Type B pancreatic cell (in vitro differentiated cells): ENCODE measurements at regions not wholly inside any gene's neighbourhood (a gene's known extent, or its start where the extent isn't known, plus 50 kb on each side); places are given as distances from the start of the nearest gene placed in this dataset.
A peak's percentile ranks its signal among the peaks of the same experiment; 100 is the strongest.

Experiments used
- DNase-seq: peaks from one replicate; pipeline ENCODE4 v3.0.0; 2021; ENCODE audit warnings: mixed read lengths; ENCODE audit not compliant: unreplicated experiment; ENCODE audit errors: extremely low spot score
- H3K27ac Mint-ChIP-seq: 2 replicates; pipeline ENCODE4 v1.8.0; 2021; ENCODE audit warnings: mild to moderate bottlenecking, mixed read lengths
- H3K27me3 Mint-ChIP-seq: 2 replicates; pipeline ENCODE4 v1.8.0; 2021; ENCODE audit warnings: mixed read lengths
- H3K36me3 Mint-ChIP-seq: 2 replicates; pipeline ENCODE4 v1.8.0; 2021; ENCODE audit warnings: mixed read lengths
- H3K4me1 Mint-ChIP-seq: one replicate; pipeline ENCODE4 v1.8.0; 2021; ENCODE audit warnings: mixed read lengths; ENCODE audit not compliant: unreplicated experiment
- H3K4me3 Mint-ChIP-seq: 2 replicates; pipeline ENCODE4 v1.8.0; 2021; ENCODE audit warnings: mild to moderate bottlenecking, mixed read lengths
- H3K9me3 Mint-ChIP-seq: 2 replicates; pipeline ENCODE4 v1.8.0; 2021; ENCODE audit warnings: mixed read lengths
- CTCF ChIP-seq: fragments of 200-600 bp; sonication (generic); conservative IDR thresholded peaks from 2 replicates; pipeline ENCODE4 v1.5.0; 2021; ENCODE audit warnings: antibody characterized with exemption, mild to moderate bottlenecking

GRCh38 chr6:121828146-121828886 is 392.9 kb downstream of the GJA1 start:
- Mint-ChIP-seq H3K4me1 (peaks cover 10% of the 10 kb centered on the region), H3K9me3 (no peaks in the 10 kb centered on the region), H3K36me3 (no peaks in the 10 kb centered on the region), H3K27me3 (no peaks in the 10 kb centered on the region), H3K4me3 (no peak overlapping the region), H3K27ac (no peak overlapping the region)
- no peak for DNase-seq
- no peak for TF ChIP-seq CTCF

- Mint-ChIP-seq H3K27me3 (no peaks in the 10 kb centered on the region), H3K36me3 (no peaks in the 10 kb centered on the region), H3K4me1 (peaks cover 6% of the 10 kb centered on the region), H3K27ac (peak overlapping the region; percentile 2), H3K4me3 (no peak overlapping the region), H3K9me3 (peaks cover 6% of the 10 kb centered on the region)
- no peak for TF ChIP-seq CTCF
- DNase-seq, result no peak
Measured at GRCh38 chr6:121830736-121831135, 395.3 kb downstream of the GJA1 start.

GRCh38 chr6:121835662-121836061 is 400.2 kb downstream of the GJA1 start:
- Mint-ChIP-seq H3K4me1 (peaks cover 9% of the 10 kb centered on the region), H3K27ac (no peak overlapping the region), H3K9me3 (peaks cover 6% of the 10 kb centered on the region), H3K27me3 (no peaks in the 10 kb centered on the region), H3K4me3 (no peak overlapping the region), H3K36me3 (no peaks in the 10 kb centered on the region)
- no peak for DNase-seq
- no peak for TF ChIP-seq CTCF

GRCh38 chr6:121837545-121838229 is 402.2 kb downstream of the GJA1 start:
- Mint-ChIP-seq H3K27me3 (no peaks in the 10 kb centered on the region), H3K36me3 (no peaks in the 10 kb centered on the region), H3K4me1 (peaks cover 3% of the 10 kb centered on the region), H3K9me3 (peaks cover 6% of the 10 kb centered on the region), H3K4me3 (no peak overlapping the region), H3K27ac (no peak overlapping the region)
- DNase-seq, result no peak
- TF ChIP-seq CTCF, result no peak

- no peak for TF ChIP-seq CTCF
- Mint-ChIP-seq H3K4me1 (peaks cover 3% of the 10 kb centered on the region), H3K9me3 (peaks cover 6% of the 10 kb centered on the region), H3K27me3 (no peaks in the 10 kb centered on the region), H3K36me3 (no peaks in the 10 kb centered on the region), H3K4me3 (no peak overlapping the region), H3K27ac (no peak overlapping the region)
- DNase-seq, result no peak
Measured at GRCh38 chr6:121838842-121839241, 403.4 kb downstream of the GJA1 start.
